ENCODE measurements at regions not wholly inside any gene's neighbourhood (a gene's known extent, or its start where the extent isn't known, plus 50 kb on each side); places are given as distances from the start of the nearest gene placed in this dataset.

- DNase-seq (ENCODE audit: low spot score, unreplicated experiment) = no peak
- Mint-ChIP-seq H3K4me1 (ENCODE audit: low read depth) (peaks cover 11% of the 10 kb centered on the region), H3K9me3 (ENCODE audit: low read depth) (no peaks in the 10 kb centered on the region), H3K4me3 (ENCODE audit: low read depth) (no peak overlapping the region), H3K36me3 (ENCODE audit: insufficient read depth) (no peaks in the 10 kb centered on the region), H3K27ac (no peak overlapping the region), H3K27me3 (peaks cover 6% of the 10 kb centered on the region)
- TF ChIP-seq, protein P1, sequence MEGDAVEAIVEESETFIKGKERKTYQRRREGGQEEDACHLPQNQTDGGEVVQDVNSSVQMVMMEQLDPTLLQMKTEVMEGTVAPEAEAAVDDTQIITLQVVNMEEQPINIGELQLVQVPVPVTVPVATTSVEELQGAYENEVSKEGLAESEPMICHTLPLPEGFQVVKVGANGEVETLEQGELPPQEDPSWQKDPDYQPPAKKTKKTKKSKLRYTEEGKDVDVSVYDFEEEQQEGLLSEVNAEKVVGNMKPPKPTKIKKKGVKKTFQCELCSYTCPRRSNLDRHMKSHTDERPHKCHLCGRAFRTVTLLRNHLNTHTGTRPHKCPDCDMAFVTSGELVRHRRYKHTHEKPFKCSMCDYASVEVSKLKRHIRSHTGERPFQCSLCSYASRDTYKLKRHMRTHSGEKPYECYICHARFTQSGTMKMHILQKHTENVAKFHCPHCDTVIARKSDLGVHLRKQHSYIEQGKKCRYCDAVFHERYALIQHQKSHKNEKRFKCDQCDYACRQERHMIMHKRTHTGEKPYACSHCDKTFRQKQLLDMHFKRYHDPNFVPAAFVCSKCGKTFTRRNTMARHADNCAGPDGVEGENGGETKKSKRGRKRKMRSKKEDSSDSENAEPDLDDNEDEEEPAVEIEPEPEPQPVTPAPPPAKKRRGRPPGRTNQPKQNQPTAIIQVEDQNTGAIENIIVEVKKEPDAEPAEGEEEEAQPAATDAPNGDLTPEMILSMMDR (IDR thresholded peaks at IDR 0.05; ENCODE audit: unreplicated experiment) = no peak
Observed at GRCh38 chr18:61237529-61237928, 95.7 kb upstream of the CDH20 start.

- H3K27ac Mint-ChIP-seq = no peak overlapping the region
- TF ChIP-seq, protein P1 (IDR thresholded peaks at IDR 0.05; ENCODE audit: unreplicated experiment) = no peak
- peaks cover 11% of the 10 kb centered on the region for H3K4me1 Mint-ChIP-seq (ENCODE audit: low read depth)
- H3K27me3 Mint-ChIP-seq = peaks cover 6% of the 10 kb centered on the region
- H3K4me3 Mint-ChIP-seq (ENCODE audit: low read depth) = no peak overlapping the region
- no peak for DNase-seq (ENCODE audit: low spot score, unreplicated experiment)
- H3K9me3 Mint-ChIP-seq (ENCODE audit: low read depth) = no peaks in the 10 kb centered on the region
- no peaks in the 10 kb centered on the region for H3K36me3 Mint-ChIP-seq (ENCODE audit: insufficient read depth)
Observed at GRCh38 chr18:61239051-61239450, 94.2 kb upstream of the CDH20 start.

DNA sequence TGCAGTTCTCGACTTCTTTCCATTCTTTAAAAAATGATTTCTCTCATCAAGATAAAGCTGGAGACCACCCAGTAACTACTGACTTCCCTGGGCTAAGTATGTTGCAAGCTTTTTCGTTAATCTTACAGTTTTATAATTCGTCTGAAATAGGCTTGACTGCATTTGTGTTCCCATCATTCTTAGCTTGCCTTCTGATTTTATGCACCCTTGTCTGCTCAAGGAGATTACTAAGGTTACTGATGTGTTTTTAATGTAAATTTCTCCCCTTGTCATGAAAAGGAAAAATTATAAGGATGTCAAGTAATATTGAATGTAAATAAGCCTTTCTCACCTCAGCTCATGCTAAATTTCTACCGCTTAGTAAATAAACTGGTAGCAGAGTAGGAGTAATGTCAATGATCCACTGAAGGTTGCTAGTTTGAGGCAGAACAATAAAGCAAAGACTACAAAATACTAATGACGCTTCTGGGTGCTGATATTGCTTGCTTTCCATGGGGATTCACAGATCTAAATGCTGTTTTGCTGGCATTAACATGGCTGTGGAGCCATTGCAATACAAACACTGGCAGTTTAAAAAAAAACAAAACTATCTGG, 91.9 kb upstream of the CDH20 start:
- peaks cover 10% of the 10 kb centered on the region for H3K4me1 Mint-ChIP-seq (ENCODE audit: low read depth)
- TF ChIP-seq, protein P1 (IDR thresholded peaks at IDR 0.05; ENCODE audit: unreplicated experiment) = no peak
- no peak overlapping the region for H3K4me3 Mint-ChIP-seq (ENCODE audit: low read depth)
- no peaks in the 10 kb centered on the region for H3K36me3 Mint-ChIP-seq (ENCODE audit: insufficient read depth)
- no peak for DNase-seq (ENCODE audit: low spot score, unreplicated experiment)
- H3K9me3 Mint-ChIP-seq (ENCODE audit: low read depth) = no peaks in the 10 kb centered on the region
- no peak overlapping the region for H3K27ac Mint-ChIP-seq
- H3K27me3 Mint-ChIP-seq = peaks cover 6% of the 10 kb centered on the region

DNA sequence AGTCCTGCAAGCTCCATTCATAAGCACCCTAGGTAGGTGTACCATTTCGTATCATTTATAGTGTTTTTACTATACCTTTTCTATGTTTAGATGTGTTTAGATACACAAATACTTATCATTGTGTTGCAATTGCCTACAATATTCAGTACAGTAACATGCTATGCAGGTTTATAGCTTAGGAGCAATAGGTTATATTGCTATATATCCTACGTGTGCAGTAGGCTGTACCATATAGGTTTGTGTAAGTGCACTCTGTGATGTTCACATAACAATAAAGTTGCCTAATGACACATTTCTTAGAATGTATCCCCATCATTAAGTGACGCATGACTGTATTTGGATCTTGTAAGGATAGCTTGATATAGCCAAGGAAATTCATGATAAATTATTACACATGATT, 88.6 kb upstream of the CDH20 start:
- Mint-ChIP-seq H3K36me3 (ENCODE audit: insufficient read depth) (no peaks in the 10 kb centered on the region), H3K27ac (no peak overlapping the region), H3K9me3 (ENCODE audit: low read depth) (no peaks in the 10 kb centered on the region), H3K4me3 (ENCODE audit: low read depth) (no peak overlapping the region), H3K27me3 (peaks cover 6% of the 10 kb centered on the region), H3K4me1 (ENCODE audit: low read depth) (peaks cover 2% of the 10 kb centered on the region)
- TF ChIP-seq, protein P1 (IDR thresholded peaks at IDR 0.05; ENCODE audit: unreplicated experiment) = no peak
- DNase-seq (ENCODE audit: low spot score, unreplicated experiment) = no peak

GRCh38 chr18:61245276-61245675, 88.0 kb upstream of the CDH20 start:
- Mint-ChIP-seq H3K27ac (no peak overlapping the region), H3K27me3 (peaks cover 2% of the 10 kb centered on the region)

More at GRCh38 chr18:61245276-61245675, 88.0 kb upstream of the CDH20 start:
- no peaks in the 10 kb centered on the region for H3K36me3 Mint-ChIP-seq (ENCODE audit: insufficient read depth)
- DNase-seq (ENCODE audit: low spot score, unreplicated experiment) = no peak
- H3K4me1 Mint-ChIP-seq (ENCODE audit: low read depth) = peaks cover 2% of the 10 kb centered on the region
- H3K4me3 Mint-ChIP-seq (ENCODE audit: low read depth) = no peak overlapping the region
- no peaks in the 10 kb centered on the region for H3K9me3 Mint-ChIP-seq (ENCODE audit: low read depth)
- TF ChIP-seq, protein P1 (IDR thresholded peaks at IDR 0.05; ENCODE audit: unreplicated experiment) = no peak
